ENCODE measurements at regions not wholly inside any gene's neighbourhood (a gene's known extent, or its start where the extent isn't known, plus 50 kb on each side); places are given as distances from the start of the nearest gene placed in this dataset.
"Not testable (repeated sequence)": the region's sequence is repeated elsewhere in the genome, so short reads cannot be mapped to it uniquely, and the experiment has no call there.

DNA sequence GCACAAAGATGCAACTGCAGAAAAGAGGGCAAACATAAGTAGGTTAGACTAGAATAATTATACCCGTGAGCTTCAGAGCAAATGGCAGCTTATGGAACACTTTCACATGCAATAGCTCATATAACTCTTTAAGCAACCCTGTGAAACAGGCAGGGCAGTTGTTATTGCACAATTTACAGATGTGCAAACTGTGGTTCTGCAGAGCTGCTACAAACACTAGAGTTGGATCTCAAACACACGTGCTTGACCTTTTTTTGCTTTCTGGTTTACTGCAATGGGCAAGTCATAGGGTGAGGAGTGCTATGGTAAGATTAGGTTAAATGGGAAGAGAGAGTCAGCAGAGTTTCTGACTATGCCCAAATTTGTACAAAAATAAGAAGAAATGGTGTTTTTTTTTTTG lies 610.8 kb downstream of the GATA3 start:
- no peak for ATAC-seq
- no peak for DNase-seq
- intact Hi-C loops (cut with DNase I): no loop called here

- DNase-seq: no peak
- no peak for ATAC-seq
- intact Hi-C loops (cut with DNase I): no loop called here
Measured at GRCh38 chr10:8670461-8670860, 616.0 kb downstream of the GATA3 start.

DNA sequence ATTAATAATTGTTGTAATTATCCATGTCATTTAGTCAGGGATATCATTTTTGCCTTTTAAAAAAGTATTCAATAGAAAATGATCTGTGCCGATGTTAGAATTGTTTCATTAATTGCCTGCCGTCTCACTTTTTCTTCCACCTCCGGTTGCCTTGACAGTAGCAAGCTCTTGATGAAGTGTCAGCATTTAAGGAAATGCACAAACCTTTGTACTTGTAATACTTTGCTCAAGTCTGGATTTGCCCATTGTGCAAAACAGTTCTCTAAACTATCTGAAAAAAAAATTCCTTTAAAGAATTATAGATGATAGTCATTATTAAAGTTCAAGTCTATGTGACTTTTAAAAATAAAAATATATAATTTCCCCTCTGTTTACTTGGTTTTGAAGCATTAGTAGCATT lies 619.7 kb downstream of the GATA3 start:
- intact Hi-C loops (cut with DNase I): no loop called here
- ATAC-seq (no peak), DNase-seq (no peak)

GRCh38 chr10:8677642-8678041 lies 623.2 kb downstream of the GATA3 start:
- intact Hi-C loops (cut with DNase I): no loop called here
- ATAC-seq (no peak), DNase-seq (no peak)

DNA sequence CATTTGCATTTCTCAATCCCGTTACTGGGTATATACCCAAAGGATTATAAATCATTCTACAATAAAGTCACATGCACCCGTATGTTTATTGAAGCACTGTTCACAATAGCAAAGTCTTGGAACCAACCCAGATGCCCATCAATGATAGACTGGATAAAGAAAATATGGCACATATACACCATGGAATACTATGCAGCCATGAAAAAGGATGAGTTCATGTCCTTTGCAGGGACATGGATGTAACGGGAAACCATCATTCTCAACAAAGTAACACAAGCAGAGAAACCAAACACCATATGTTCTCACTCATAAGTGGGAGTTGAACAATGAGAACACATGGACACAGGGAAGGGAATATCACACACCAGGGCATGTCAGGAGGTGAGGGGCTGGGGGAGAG lies 630.4 kb downstream of the GATA3 start:
- DNase-seq; ATAC-seq; intact Hi-C loops (cut with DNase I): not testable (repeated sequence)

DNA sequence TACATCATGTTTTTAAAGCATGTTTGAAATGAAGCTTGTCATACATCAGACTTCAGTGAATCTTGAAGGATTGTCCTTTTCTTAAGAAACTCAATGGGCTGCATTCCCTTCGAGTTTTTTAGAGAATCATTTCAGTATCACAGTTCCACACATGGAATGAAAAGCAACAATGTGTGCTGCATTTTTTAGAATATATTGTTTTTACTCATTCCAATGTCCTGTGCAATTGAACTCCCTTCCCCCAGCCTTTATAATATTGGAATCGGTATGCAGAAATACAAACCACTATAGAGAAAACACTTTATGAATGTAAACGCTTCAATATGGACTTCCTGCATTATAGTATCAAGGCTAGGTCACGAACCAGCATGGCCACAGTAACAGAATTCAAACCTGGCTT lies 634.4 kb downstream of the GATA3 start:
- DNase-seq (no peak), ATAC-seq (no peak)

GRCh38 chr10:8691498-8692017 lies 637.1 kb downstream of the GATA3 start:
- ATAC-seq (no peak), DNase-seq (no peak)
- intact Hi-C loops (cut with DNase I): no loop called here

More for the DNA sequence above, 634.4 kb downstream of the GATA3 start:
- intact Hi-C loops (cut with DNase I): no loop called here

DNA sequence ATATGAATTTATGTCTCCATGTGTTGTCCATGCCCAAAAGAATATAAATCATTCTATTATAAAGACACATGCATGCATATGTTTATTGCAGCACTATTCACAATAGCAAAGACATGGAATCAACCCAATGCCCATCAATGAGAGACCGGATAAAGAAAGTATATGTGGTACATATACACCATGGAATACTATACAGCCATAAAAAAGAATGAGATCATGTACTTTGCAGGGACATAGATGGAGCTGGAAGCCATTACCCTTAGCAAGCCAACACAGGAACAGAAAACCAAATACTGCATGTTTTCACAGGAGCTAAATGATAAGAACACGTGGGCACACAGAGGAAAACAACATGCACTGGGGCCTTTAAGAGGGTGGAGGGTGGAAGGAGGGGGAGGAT lies 639.1 kb downstream of the GATA3 start:
- ATAC-seq; DNase-seq; intact Hi-C loops (cut with DNase I): not testable (repeated sequence)

- DNase-seq (no peak), ATAC-seq (no peak)
- intact Hi-C loops (cut with DNase I): no loop called here
Measured at GRCh38 chr10:8696746-8697145, 642.3 kb downstream of the GATA3 start.

GRCh38 chr10:8700689-8701088 lies 646.2 kb downstream of the GATA3 start:
- ATAC-seq (no peak), DNase-seq (no peak)
- intact Hi-C loops (cut with DNase I): no loop called here

- ATAC-seq: no peak
- intact Hi-C loops (cut with DNase I): no loop called here
- no peak for DNase-seq
Measured at GRCh38 chr10:8702181-8702580, 647.7 kb downstream of the GATA3 start.

- no peak for ATAC-seq
- no peak for DNase-seq
- intact Hi-C loops (cut with DNase I): no loop called here
Measured at GRCh38 chr10:8705415-8705814, 650.9 kb downstream of the GATA3 start.

- intact Hi-C loops (cut with DNase I): no loop called here
- no peak for DNase-seq
- no peak for ATAC-seq
Measured at GRCh38 chr10:8712656-8713055, 658.2 kb downstream of the GATA3 start.

DNA sequence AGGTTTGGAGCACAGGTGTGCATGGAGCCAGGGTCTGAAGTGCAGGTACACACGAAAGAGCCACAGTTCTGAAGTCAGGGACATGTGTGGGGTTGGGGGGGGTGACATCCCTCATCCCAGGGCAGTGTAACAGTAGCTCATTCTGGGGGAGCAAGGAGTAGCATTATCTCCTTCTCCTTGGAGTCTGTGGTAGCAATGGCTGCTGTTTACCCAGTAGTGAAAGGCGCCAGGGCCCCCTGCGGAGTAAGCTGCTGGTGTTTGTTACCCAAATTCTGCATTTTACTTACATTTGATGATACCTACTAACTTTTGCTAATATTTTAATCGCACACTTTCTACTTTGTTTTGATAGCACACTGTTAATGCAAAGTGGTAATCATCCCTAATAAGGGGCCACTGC lies 665.5 kb downstream of the GATA3 start:
- intact Hi-C loops (cut with DNase I): no loop called here
- no peak for ATAC-seq

GRCh38 chr10:8721650-8722049 lies 667.2 kb downstream of the GATA3 start:
- ATAC-seq (no peak), DNase-seq (no peak)
- intact Hi-C loops (cut with DNase I): no loop called here

More for the DNA sequence above, 665.5 kb downstream of the GATA3 start:
- no peak for DNase-seq

DNA sequence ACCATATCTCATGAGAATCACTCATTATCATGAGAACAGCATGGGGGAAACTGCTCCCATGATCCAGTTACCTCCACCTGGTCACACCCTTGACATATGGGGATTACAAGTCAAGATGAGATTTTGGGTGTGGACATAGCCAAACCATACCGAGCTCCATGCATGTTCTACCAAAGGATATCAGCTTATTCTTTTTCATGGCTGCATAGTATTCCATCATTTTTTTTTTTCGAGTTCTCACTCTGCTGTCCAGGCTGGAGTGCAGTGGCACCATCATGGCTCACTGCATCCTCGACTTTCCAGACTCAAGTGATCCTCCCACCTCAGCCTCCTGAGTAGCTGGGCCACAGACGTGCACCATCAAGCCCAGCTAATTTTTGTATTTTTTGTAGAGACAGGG lies 668.3 kb downstream of the GATA3 start:
- DNase-seq (no peak), ATAC-seq (no peak)
- intact Hi-C loops (cut with DNase I): no loop called here

- DNase-seq (no peak), ATAC-seq (no peak)
- intact Hi-C loops (cut with DNase I): no loop called here
Measured at GRCh38 chr10:8725343-8725742, 670.9 kb downstream of the GATA3 start.

DNA sequence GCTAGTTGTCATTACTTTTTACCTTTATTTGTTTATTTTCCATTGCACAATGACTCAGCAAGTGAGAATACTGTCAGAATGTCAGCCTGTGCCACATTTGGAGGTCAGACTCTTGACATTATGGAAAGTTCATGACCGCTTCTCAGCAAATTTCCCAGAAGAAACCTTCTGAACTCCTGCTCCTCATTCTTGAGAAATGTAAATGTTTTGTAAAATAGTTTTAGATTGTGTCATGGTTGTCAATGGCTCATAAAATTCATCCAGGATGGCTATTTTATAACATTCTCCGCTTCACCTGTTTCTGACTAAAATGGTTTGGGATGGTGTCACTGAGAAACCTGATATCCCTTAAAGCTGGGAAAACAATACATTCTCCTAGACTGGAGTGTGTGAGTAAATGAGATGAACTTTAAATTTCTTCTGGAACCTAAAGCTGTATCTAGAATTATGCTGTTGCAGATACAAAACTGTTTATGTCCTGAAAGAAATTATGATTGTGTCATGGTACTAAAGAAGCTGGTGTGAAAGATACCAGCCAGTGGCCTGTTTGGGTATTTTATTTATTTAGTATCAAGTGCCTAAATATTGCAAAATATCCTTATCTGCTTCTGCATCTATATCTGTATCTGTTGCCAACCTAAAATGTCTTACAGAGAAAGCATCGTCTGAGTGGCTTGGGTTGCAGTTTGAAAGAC lies 671.7 kb downstream of the GATA3 start:
- ATAC-seq: no peak
- DNase-seq: no peak
- intact Hi-C loops (cut with DNase I): no loop called here

GRCh38 chr10:8726779-8727084 lies 672.2 kb downstream of the GATA3 start:
- intact Hi-C loops (cut with DNase I): no loop called here
- no peak for ATAC-seq
- DNase-seq: no peak

GRCh38 chr10:8731121-8732095 lies 676.9 kb downstream of the GATA3 start:
- DNase-seq (no peak), ATAC-seq (no peak)
- intact Hi-C loops (cut with DNase I): no loop called here

GRCh38 chr10:8738987-8739386 lies 684.5 kb downstream of the GATA3 start:
- ATAC-seq: no peak
- intact Hi-C loops (cut with DNase I): no loop called here
- DNase-seq: no peak
